GM23338 (cell line): ENCODE measurements at regions not wholly inside any gene's neighbourhood (a gene's known extent, or its start where the extent isn't known, plus 50 kb on each side); places are given as distances from the start of the nearest gene placed in this dataset.

Experiments
- ATAC-seq: fragments of 200-7000 bp; cut with Tn5 transposase; 3 replicates; pipeline ENCODE4 v1.9.1; 2020
- DNase-seq: peaks from one replicate; pipeline ENCODE4 v3.0.0-alpha.2; 2015; ENCODE audit warnings: low spot score
- H2AFZ ChIP-seq: fragments of 200-600 bp; sonication (generic); 2 replicates; pipeline ENCODE4 v1.8.0; 2016; ENCODE audit warnings: antibody characterized with exemption, mild to moderate bottlenecking, moderate library complexity
- H3F3A ChIP-seq: fragments of 200-600 bp; sonication (generic); replicated peaks from 2 replicates; pipeline ENCODE4 v1.8.0; 2017; ENCODE audit warnings: antibody characterized with exemption, mixed run types, low read depth
- H3K27ac ChIP-seq: fragments of 200-600 bp; sonication (generic); 2 replicates; pipeline ENCODE4 v1.6.1; 2016; ENCODE audit warnings: low read depth
- H3K27me3 ChIP-seq: fragments of 200-600 bp; sonication (generic); 2 replicates; pipeline ENCODE4 v1.8.0; 2016; ENCODE audit warnings: mild to moderate bottlenecking, mixed run types, moderate library complexity; ENCODE audit not compliant: insufficient read depth
- H3K36me3 ChIP-seq: fragments of 200-600 bp; sonication (generic); 2 replicates; pipeline ENCODE4 v1.8.0; 2016; ENCODE audit warnings: mild to moderate bottlenecking; ENCODE audit not compliant: insufficient read depth
- H3K4me1 ChIP-seq: fragments of 200-600 bp; sonication (generic); 2 replicates; pipeline ENCODE4 v1.8.0; 2016; ENCODE audit warnings: mild to moderate bottlenecking, moderate library complexity; ENCODE audit not compliant: insufficient read depth
- H3K4me2 ChIP-seq: fragments of 200-600 bp; sonication (generic); 2 replicates; pipeline ENCODE4 v1.7.1; 2017; ENCODE audit warnings: mixed run types
- H3K4me3 ChIP-seq: fragments of 200-600 bp; sonication (generic); 2 replicates; pipeline ENCODE4 v1.6.1; 2016; ENCODE audit warnings: mixed run types
- H3K79me2 ChIP-seq: fragments of 200-600 bp; sonication (generic); replicated peaks from 2 replicates; pipeline ENCODE4 v1.8.0; 2017; ENCODE audit warnings: mild to moderate bottlenecking; ENCODE audit not compliant: insufficient read depth
- H3K9me2 ChIP-seq: fragments of 200-600 bp; sonication (generic); 2 replicates; pipeline ENCODE4 v1.8.0; 2017; ENCODE audit not compliant: insufficient read depth
- H4K20me1 ChIP-seq: fragments of 200-600 bp; sonication (generic); replicated peaks from 2 replicates; pipeline ENCODE4 v1.8.0; 2017; ENCODE audit warnings: mild to moderate bottlenecking; ENCODE audit not compliant: insufficient read depth
- H3K27ac Mint-ChIP-seq: 2 replicates; pipeline ENCODE4 v1.8.0; 2020; ENCODE audit warnings: inconsistent platforms, mild to moderate bottlenecking, moderate library complexity, mixed read lengths
- H3K27me3 Mint-ChIP-seq: 3 replicates; pipeline ENCODE4 v1.8.0; 2022; ENCODE audit warnings: low read depth, mild to moderate bottlenecking, moderate library complexity, mixed read lengths, inconsistent platforms; ENCODE audit not compliant: insufficient read depth, poor library complexity
- H3K36me3 Mint-ChIP-seq: 3 replicates; pipeline ENCODE4 v1.8.0; 2021; ENCODE audit warnings: low read depth, mild to moderate bottlenecking, inconsistent platforms, moderate library complexity, mixed read lengths
- H3K4me1 Mint-ChIP-seq: 3 replicates; pipeline ENCODE4 v1.8.0; 2020; ENCODE audit warnings: mild to moderate bottlenecking, inconsistent platforms, mixed read lengths
- H3K4me3 Mint-ChIP-seq: 3 replicates; pipeline ENCODE4 v1.8.0; 2021; ENCODE audit warnings: moderate library complexity, mild to moderate bottlenecking, inconsistent platforms, mixed read lengths
- H3K9me3 Mint-ChIP-seq: 3 replicates; pipeline ENCODE4 v1.8.0; 2020; ENCODE audit warnings: moderate library complexity, mild to moderate bottlenecking, inconsistent platforms, mixed read lengths
- CREB1 ChIP-seq: fragments of 250-450 bp; sonication (Bioruptor Pico); IDR thresholded peaks from 2 replicates; pipeline ENCODE4 v1.5.0; 2020; ENCODE audit warnings: low read depth, mild to moderate bottlenecking, moderate library complexity
- EZH2 ChIP-seq: fragments of 200-600 bp; sonication (generic); IDR thresholded peaks from one replicate; pipeline ENCODE4 v1.8.0; 2017; ENCODE audit warnings: antibody characterized with exemption, mild to moderate bottlenecking, low read depth; ENCODE audit not compliant: unreplicated experiment
- EZH2phosphoT487 ChIP-seq: fragments of 200-600 bp; sonication (generic); IDR thresholded peaks from one replicate; pipeline ENCODE4 v1.8.1; 2018; ENCODE audit warnings: antibody characterized with exemption; ENCODE audit not compliant: unreplicated experiment
- NANOG ChIP-seq: IDR thresholded peaks from 2 replicates; pipeline ENCODE4 v1.6.1; 2016; ENCODE audit warnings: antibody characterized with exemption, borderline replicate concordance
- POLR2AphosphoS5 ChIP-seq: IDR thresholded peaks from 2 replicates; pipeline ENCODE4 v1.6.1; 2016; ENCODE audit warnings: antibody characterized with exemption, low read depth
- STAT1 ChIP-seq: IDR thresholded peaks from one replicate; pipeline ENCODE4 v1.6.1; 2016; ENCODE audit warnings: antibody characterized with exemption; ENCODE audit not compliant: unreplicated experiment
- ZNF114 ChIP-seq: fragments of 250-450 bp; sonication (Bioruptor Pico); IDR thresholded peaks from 2 replicates; pipeline ENCODE4 v1.5.0; 2020; ENCODE audit warnings: mild to moderate bottlenecking, moderate library complexity
- TF ChIP-seq, protein P1 (sequence below): fragments of 250-450 bp; sonication (Bioruptor Pico); IDR thresholded peaks from 2 replicates; pipeline ENCODE4 v1.5.0; 2020; ENCODE audit warnings: mild to moderate bottlenecking, moderate library complexity
- TF ChIP-seq, protein P2 (sequence below), 2 experiments: fragments of 200-600 bp in 1 of 2; sonication (generic) in 1 of 2; conservative IDR thresholded peaks; 2 replicates each; pipeline versions ENCODE4 v1.5.1 to v1.6.1; 2016 to 2017; ENCODE audit warnings: antibody characterized with exemption in 2 of 2, low read depth in 2 of 2, mild to moderate bottlenecking in 2 of 2, moderate library complexity in 1 of 2

DNA sequence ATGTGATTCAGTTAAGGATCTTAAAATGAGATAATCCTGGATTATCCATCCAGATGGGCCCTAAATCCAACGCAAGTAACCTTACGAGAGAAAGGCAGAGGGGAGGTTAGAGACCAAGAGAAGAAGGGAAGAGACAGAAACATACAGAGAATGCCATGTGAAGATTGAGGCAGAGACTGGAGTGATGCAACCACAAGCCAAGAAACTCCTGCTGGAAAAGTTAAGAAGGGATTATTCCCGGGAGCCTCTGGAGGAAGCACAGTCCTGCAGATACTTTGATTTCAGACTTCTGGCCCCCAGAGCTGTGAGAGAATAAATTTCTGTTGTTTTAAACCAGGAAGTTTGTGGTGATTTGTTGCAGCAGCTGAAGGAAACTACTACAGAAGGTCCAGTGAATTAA lies 992.7 kb downstream of the BCL11A start (continued):
- TF ChIP-seq, protein P1, sequence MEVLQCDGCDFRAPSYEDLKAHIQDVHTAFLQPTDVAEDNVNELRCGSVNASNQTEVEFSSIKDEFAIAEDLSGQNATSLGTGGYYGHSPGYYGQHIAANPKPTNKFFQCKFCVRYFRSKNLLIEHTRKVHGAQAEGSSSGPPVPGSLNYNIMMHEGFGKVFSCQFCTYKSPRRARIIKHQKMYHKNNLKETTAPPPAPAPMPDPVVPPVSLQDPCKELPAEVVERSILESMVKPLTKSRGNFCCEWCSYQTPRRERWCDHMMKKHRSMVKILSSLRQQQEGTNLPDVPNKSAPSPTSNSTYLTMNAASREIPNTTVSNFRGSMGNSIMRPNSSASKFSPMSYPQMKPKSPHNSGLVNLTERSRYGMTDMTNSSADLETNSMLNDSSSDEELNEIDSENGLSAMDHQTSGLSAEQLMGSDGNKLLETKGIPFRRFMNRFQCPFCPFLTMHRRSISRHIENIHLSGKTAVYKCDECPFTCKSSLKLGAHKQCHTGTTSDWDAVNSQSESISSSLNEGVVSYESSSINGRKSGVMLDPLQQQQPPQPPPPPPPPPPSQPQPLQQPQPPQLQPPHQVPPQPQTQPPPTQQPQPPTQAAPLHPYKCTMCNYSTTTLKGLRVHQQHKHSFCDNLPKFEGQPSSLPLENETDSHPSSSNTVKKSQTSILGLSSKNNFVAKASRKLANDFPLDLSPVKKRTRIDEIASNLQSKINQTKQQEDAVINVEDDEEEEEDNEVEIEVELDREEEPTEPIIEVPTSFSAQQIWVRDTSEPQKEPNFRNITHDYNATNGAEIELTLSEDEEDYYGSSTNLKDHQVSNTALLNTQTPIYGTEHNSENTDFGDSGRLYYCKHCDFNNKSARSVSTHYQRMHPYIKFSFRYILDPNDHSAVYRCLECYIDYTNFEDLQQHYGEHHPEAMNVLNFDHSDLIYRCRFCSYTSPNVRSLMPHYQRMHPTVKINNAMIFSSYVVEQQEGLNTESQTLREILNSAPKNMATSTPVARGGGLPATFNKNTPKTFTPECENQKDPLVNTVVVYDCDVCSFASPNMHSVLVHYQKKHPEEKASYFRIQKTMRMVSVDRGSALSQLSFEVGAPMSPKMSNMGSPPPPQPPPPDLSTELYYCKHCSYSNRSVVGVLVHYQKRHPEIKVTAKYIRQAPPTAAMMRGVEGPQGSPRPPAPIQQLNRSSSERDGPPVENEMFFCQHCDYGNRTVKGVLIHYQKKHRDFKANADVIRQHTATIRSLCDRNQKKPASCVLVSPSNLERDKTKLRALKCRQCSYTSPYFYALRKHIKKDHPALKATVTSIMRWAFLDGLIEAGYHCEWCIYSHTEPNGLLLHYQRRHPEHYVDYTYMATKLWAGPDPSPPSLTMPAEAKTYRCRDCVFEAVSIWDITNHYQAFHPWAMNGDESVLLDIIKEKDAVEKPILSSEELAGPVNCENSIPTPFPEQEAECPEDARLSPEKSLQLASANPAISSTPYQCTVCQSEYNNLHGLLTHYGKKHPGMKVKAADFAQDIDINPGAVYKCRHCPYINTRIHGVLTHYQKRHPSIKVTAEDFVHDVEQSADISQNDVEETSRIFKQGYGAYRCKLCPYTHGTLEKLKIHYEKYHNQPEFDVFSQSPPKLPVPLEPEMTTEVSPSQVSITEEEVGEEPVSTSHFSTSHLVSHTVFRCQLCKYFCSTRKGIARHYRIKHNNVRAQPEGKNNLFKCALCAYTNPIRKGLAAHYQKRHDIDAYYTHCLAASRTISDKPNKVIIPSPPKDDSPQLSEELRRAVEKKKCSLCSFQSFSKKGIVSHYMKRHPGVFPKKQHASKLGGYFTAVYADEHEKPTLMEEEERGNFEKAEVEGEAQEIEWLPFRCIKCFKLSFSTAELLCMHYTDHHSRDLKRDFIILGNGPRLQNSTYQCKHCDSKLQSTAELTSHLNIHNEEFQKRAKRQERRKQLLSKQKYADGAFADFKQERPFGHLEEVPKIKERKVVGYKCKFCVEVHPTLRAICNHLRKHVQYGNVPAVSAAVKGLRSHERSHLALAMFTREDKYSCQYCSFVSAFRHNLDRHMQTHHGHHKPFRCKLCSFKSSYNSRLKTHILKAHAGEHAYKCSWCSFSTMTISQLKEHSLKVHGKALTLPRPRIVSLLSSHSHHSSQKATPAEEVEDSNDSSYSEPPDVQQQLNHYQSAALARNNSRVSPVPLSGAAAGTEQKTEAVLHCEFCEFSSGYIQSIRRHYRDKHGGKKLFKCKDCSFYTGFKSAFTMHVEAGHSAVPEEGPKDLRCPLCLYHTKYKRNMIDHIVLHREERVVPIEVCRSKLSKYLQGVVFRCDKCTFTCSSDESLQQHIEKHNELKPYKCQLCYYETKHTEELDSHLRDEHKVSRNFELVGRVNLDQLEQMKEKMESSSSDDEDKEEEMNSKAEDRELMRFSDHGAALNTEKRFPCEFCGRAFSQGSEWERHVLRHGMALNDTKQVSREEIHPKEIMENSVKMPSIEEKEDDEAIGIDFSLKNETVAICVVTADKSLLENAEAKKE (CRISPR knock-in tag): no peak
- TF ChIP-seq POLR2AphosphoS5 (no peak), ZNF114 (no peak), EZH2 (no peak), STAT1 (no peak)

DNA sequence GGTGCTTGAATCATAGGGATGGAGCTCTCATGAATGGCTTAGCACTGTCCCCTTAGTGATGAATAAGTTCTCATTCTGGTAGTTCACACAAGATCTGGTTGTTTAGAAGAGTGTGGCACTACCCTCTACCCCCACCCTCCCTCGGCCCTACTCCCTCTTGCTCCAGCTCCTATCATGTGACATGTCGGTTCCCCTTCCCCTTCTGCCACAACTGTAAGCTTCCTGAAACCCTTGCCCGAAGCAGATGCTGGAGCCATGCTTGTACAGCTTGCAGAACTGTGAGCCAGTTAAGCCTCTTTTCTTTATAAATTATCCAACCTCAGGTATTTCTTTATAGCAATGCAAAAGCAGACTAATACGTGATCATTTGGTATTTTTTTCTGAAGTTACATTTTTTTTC lies 1012.6 kb downstream of the BCL11A start:
- no peaks in the 10 kb centered on the region for H3K9me2 ChIP-seq
- Mint-ChIP-seq H3K4me3 (no peak overlapping the region), H3K27ac (no peak overlapping the region), H3K4me1 (no peaks in the 10 kb centered on the region), H3K9me3 (no peaks in the 10 kb centered on the region), H3K36me3 (no peaks in the 10 kb centered on the region), H3K27me3 (no peaks in the 10 kb centered on the region)
- H3K4me1 ChIP-seq: no peaks in the 10 kb centered on the region
- H3K27me3 ChIP-seq: no peaks in the 10 kb centered on the region
- no peak for DNase-seq
- no peak overlapping the region for H2AFZ ChIP-seq
- H4K20me1 ChIP-seq: no peaks in the 10 kb centered on the region
- ATAC-seq: no peak
- H3K36me3 ChIP-seq: no peaks in the 10 kb centered on the region
- H3F3A ChIP-seq: no peaks in the 10 kb centered on the region
- H3K27ac ChIP-seq: no peak overlapping the region
- H3K4me3 ChIP-seq: no peak overlapping the region
- H3K4me2 ChIP-seq: no peak overlapping the region
- H3K79me2 ChIP-seq: no peaks in the 10 kb centered on the region
- TF ChIP-seq, protein P1 (CRISPR knock-in tag): no peak
- TF ChIP-seq EZH2phosphoT487: no peak
- no peak for TF ChIP-seq ZNF114
- TF ChIP-seq, protein P2, sequence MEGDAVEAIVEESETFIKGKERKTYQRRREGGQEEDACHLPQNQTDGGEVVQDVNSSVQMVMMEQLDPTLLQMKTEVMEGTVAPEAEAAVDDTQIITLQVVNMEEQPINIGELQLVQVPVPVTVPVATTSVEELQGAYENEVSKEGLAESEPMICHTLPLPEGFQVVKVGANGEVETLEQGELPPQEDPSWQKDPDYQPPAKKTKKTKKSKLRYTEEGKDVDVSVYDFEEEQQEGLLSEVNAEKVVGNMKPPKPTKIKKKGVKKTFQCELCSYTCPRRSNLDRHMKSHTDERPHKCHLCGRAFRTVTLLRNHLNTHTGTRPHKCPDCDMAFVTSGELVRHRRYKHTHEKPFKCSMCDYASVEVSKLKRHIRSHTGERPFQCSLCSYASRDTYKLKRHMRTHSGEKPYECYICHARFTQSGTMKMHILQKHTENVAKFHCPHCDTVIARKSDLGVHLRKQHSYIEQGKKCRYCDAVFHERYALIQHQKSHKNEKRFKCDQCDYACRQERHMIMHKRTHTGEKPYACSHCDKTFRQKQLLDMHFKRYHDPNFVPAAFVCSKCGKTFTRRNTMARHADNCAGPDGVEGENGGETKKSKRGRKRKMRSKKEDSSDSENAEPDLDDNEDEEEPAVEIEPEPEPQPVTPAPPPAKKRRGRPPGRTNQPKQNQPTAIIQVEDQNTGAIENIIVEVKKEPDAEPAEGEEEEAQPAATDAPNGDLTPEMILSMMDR (conservative IDR thresholded peaks at IDR 0.05; ENCODE audit: low read depth in 2 of 2): no peak
- no peak for TF ChIP-seq EZH2
- TF ChIP-seq NANOG: no peak
- TF ChIP-seq CREB1 (CRISPR knock-in tag): no peak
- no peak for TF ChIP-seq POLR2AphosphoS5
